ENCODE measurements at regions not wholly inside any gene's neighbourhood (a gene's known extent, or its start where the extent isn't known, plus 50 kb on each side); places are given as distances from the start of the nearest gene placed in this dataset.
"Not testable (repeated sequence)": the region's sequence is repeated elsewhere in the genome, so short reads cannot be mapped to it uniquely, and the experiment has no call there.

- intact Hi-C loops (cut with DNase I): no loop called here
- no peak overlapping the region for H3K4me3 ChIP-seq
- DNase-seq: no peak
- TF ChIP-seq, protein P1, sequence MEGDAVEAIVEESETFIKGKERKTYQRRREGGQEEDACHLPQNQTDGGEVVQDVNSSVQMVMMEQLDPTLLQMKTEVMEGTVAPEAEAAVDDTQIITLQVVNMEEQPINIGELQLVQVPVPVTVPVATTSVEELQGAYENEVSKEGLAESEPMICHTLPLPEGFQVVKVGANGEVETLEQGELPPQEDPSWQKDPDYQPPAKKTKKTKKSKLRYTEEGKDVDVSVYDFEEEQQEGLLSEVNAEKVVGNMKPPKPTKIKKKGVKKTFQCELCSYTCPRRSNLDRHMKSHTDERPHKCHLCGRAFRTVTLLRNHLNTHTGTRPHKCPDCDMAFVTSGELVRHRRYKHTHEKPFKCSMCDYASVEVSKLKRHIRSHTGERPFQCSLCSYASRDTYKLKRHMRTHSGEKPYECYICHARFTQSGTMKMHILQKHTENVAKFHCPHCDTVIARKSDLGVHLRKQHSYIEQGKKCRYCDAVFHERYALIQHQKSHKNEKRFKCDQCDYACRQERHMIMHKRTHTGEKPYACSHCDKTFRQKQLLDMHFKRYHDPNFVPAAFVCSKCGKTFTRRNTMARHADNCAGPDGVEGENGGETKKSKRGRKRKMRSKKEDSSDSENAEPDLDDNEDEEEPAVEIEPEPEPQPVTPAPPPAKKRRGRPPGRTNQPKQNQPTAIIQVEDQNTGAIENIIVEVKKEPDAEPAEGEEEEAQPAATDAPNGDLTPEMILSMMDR (IDR thresholded peaks at IDR 0.05): no peak
- no peaks in the 10 kb centered on the region for H3K9me3 ChIP-seq
- H3K27ac ChIP-seq: no peak overlapping the region
- H3K27me3 ChIP-seq: no peaks in the 10 kb centered on the region
- H3K9ac ChIP-seq (ENCODE audit: low read depth in 2 of 2, low read length in 2 of 2): no peak overlapping the region
- H3K36me3 ChIP-seq: no peaks in the 10 kb centered on the region
- no peaks in the 10 kb centered on the region for H3K4me1 ChIP-seq
These were observed 929.9 kb upstream of the FANCL start for GRCh38 chr2:59171019-59171418.

DNA sequence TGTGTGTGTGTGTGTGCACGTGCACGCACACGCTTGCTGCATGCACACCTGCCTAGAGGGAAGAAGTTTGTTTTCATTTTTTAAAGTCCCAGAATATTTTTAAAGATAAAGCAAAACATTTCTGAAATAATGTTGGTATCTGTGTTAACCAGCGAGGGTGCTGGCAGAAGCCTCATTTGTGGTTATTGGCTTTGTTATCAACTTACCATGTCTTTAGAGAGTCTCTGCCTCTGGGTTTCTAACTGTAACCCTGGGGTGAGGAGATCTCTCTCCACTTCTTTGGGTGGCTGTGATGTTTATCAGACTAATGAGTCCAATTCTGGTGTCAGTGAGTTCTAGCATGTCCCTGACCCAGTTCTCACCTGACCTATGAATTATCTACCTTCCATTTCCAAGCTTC lies 927.6 kb upstream of the FANCL start:
- Histone ChIP-seq H3K4me1 (no peaks in the 10 kb centered on the region), H3K9me3 (no peaks in the 10 kb centered on the region), H3K4me3 (no peak overlapping the region), H3K27ac (no peak overlapping the region), H3K36me3 (no peaks in the 10 kb centered on the region), H3K27me3 (no peaks in the 10 kb centered on the region), H3K9ac (ENCODE audit: low read depth in 2 of 2, low read length in 2 of 2) (no peak overlapping the region)
- TF ChIP-seq, protein P1 (IDR thresholded peaks at IDR 0.05): no peak
- no peak for DNase-seq
- intact Hi-C loops (cut with DNase I): no loop called here

GRCh38 chr2:59167514-59167913 lies 926.4 kb upstream of the FANCL start:
- H3K4me1 ChIP-seq: no peaks in the 10 kb centered on the region
- intact Hi-C loops (cut with DNase I): no loop called here
- H3K27ac ChIP-seq: no peak overlapping the region
- no peaks in the 10 kb centered on the region for H3K36me3 ChIP-seq
- TF ChIP-seq, protein P1 (IDR thresholded peaks at IDR 0.05): no peak
- H3K4me3 ChIP-seq: no peak overlapping the region
- no peaks in the 10 kb centered on the region for H3K9me3 ChIP-seq
- no peak overlapping the region for H3K9ac ChIP-seq (ENCODE audit: low read depth in 2 of 2, low read length in 2 of 2)
- no peaks in the 10 kb centered on the region for H3K27me3 ChIP-seq
- no peak for DNase-seq

- H3K27me3 ChIP-seq; H3K9ac ChIP-seq (ENCODE audit: low read depth in 2 of 2, low read length in 2 of 2); H3K36me3 ChIP-seq; intact Hi-C loops (cut with DNase I); H3K4me1 ChIP-seq; DNase-seq; H3K4me3 ChIP-seq; H3K27ac ChIP-seq; H3K9me3 ChIP-seq: not testable (repeated sequence)
These were observed 916.8 kb upstream of the FANCL start for GRCh38 chr2:59157908-59158307.

DNA sequence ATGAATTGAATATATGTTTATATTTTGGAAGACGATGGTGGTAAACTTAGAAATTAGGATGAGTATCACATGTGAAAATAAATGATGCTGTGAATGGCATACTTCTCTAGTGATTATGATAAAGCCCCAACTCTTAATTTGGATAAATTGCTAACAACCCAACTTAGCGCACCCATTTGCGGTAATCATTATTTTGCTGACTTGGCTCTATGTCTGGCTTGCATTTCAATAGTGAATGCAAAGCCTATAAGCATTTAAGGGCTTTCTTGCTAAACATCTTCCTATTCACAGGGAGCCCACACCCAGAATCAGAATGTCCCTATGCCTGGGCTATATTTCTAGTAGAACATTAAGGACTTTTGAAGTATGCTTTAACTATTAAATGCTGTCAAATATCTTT lies 910.7 kb upstream of the FANCL start:
- H3K27ac ChIP-seq: no peak overlapping the region
- TF ChIP-seq, protein P1 (IDR thresholded peaks at IDR 0.05): no peak
- intact Hi-C loops (cut with DNase I): no loop called here

GRCh38 chr2:59150217-59150849 lies 909.2 kb upstream of the FANCL start:
- H3K27ac ChIP-seq: no peak overlapping the region
- H3K9me3 ChIP-seq: no peaks in the 10 kb centered on the region
- TF ChIP-seq, protein P1 (IDR thresholded peaks at IDR 0.05): no peak
- H3K4me1 ChIP-seq: no peaks in the 10 kb centered on the region
- no peaks in the 10 kb centered on the region for H3K36me3 ChIP-seq
- H3K9ac ChIP-seq (ENCODE audit: low read depth in 2 of 2, low read length in 2 of 2): no peak overlapping the region
- intact Hi-C loops (cut with DNase I): no loop called here
- no peak overlapping the region for H3K4me3 ChIP-seq
- DNase-seq: no peak
- no peaks in the 10 kb centered on the region for H3K27me3 ChIP-seq

More for the DNA sequence above, 910.7 kb upstream of the FANCL start:
- Histone ChIP-seq H3K36me3 (no peaks in the 10 kb centered on the region), H3K4me1 (no peaks in the 10 kb centered on the region), H3K9ac (ENCODE audit: low read depth in 2 of 2, low read length in 2 of 2) (no peak overlapping the region), H3K27me3 (no peaks in the 10 kb centered on the region), H3K4me3 (no peak overlapping the region), H3K9me3 (no peaks in the 10 kb centered on the region)
- DNase-seq: no peak
